ENCODE measurements at regions not wholly inside any gene's neighbourhood (a gene's known extent, or its start where the extent isn't known, plus 50 kb on each side); places are given as distances from the start of the nearest gene placed in this dataset.

GRCh38 chr3:40873476-40873875 is 325.8 kb upstream of the CTNNB1 start:
- TF ChIP-seq POLR2A (conservative IDR thresholded peaks at IDR 0.05) (no peak), ZNF12 (CRISPR knock-in tag; IDR thresholded peaks at IDR 0.05) (no peak), IRF2 (CRISPR knock-in tag; IDR thresholded peaks at IDR 0.05) (no peak)
